Suprapubic skin (tissue), 4 donors: ENCODE measurements at regions not wholly inside any gene's neighbourhood (a gene's known extent, or its start where the extent isn't known, plus 50 kb on each side); places are given as distances from the start of the nearest gene placed in this dataset.

Experiments used
- DNase-seq, 2 donors: peaks; one replicate each; pipeline ENCODE4 v3.0.0-alpha.2; 2019; ENCODE audit warnings: low spot score in 2 of 2
- H3K27ac ChIP-seq: fragments of 200-600 bp; sonication (generic); one replicate; pipeline ENCODE4 v1.5.1; 2019
- H3K27me3 ChIP-seq: fragments of 200-600 bp; sonication (generic); one replicate; pipeline ENCODE4 v1.5.1; 2019
- H3K36me3 ChIP-seq: fragments of 200-600 bp; sonication (generic); one replicate; pipeline ENCODE4 v1.5.1; 2019
- H3K4me1 ChIP-seq: fragments of 200-600 bp; sonication (generic); one replicate; pipeline ENCODE4 v1.5.1; 2019
- H3K4me3 ChIP-seq: fragments of 200-600 bp; sonication (generic); one replicate; pipeline ENCODE4 v1.5.1; 2019; ENCODE audit warnings: mild to moderate bottlenecking
- H3K9me3 ChIP-seq: fragments of 200-600 bp; sonication (generic); one replicate; pipeline ENCODE4 v1.5.1; 2019
- CTCF ChIP-seq, 2 donors: fragments of 200-600 bp in 1 of 2; fragments of 450-650 bp in 1 of 2; sonication (generic) in 1 of 2; IDR thresholded peaks; one replicate each; pipeline ENCODE4 v1.5.1; 2016 to 2019; ENCODE audit warnings: antibody characterized with exemption in 2 of 2, mild to moderate bottlenecking in 1 of 2, moderate library complexity in 1 of 2
- EP300 ChIP-seq: sonication (generic); formaldehyde crosslinking; IDR thresholded peaks from one replicate; pipeline ENCODE4 v1.6.1; 2017; ENCODE audit warnings: antibody characterized with exemption
- POLR2A ChIP-seq, 2 donors: fragments of 450-650 bp; IDR thresholded peaks; one replicate each; pipeline ENCODE4 v1.6.1; 2017; ENCODE audit warnings: antibody characterized with exemption in 2 of 2, mild to moderate bottlenecking in 2 of 2, moderate library complexity in 2 of 2
- POLR2AphosphoS5 ChIP-seq, 3 donors: sonication (generic); formaldehyde crosslinking; IDR thresholded peaks; one replicate each; pipeline ENCODE4 v1.6.1; 2017; ENCODE audit warnings: antibody characterized with exemption in 3 of 3
- WGBS: methylation state at CpG from one replicate; pipeline ENCODE4 v1.1.5; 2018; 5-methylcytosine and 5-hydroxymethylcytosine counted together

- TF ChIP-seq CTCF (IDR thresholded peaks at IDR 0.05): no peak
- no peak for TF ChIP-seq POLR2A (IDR thresholded peaks at IDR 0.05)
- no peak for TF ChIP-seq POLR2AphosphoS5 (IDR thresholded peaks at IDR 0.05)
- TF ChIP-seq EP300: no peak
- H3K27me3 ChIP-seq: no peaks in the 10 kb centered on the region
- no peak overlapping the region for H3K4me3 ChIP-seq
- no peaks in the 10 kb centered on the region for H3K36me3 ChIP-seq
- 67% methylated on average over 4 of the region's 4 CpGs for WGBS
- DNase-seq: no peak
- no peak overlapping the region for H3K27ac ChIP-seq
- no peaks in the 10 kb centered on the region for H3K4me1 ChIP-seq
- H3K9me3 ChIP-seq: no peaks in the 10 kb centered on the region
These were observed 1228.3 kb upstream of the WWC1 start for GRCh38 chr5:167063116-167063515.

GRCh38 chr5:167063788-167064187 is 1227.7 kb upstream of the WWC1 start:
- Histone ChIP-seq H3K4me1 (no peaks in the 10 kb centered on the region), H3K36me3 (no peaks in the 10 kb centered on the region), H3K4me3 (no peak overlapping the region), H3K27me3 (no peaks in the 10 kb centered on the region), H3K27ac (no peak overlapping the region), H3K9me3 (no peaks in the 10 kb centered on the region)
- DNase-seq: no peak
- 78% methylated on average over 8 of the region's 8 CpGs for WGBS
- TF ChIP-seq CTCF (IDR thresholded peaks at IDR 0.05): no peak

GRCh38 chr5:167064198-167064776 is 1227.2 kb upstream of the WWC1 start:
- no peak overlapping the region for H3K4me3 ChIP-seq
- 68% methylated on average over 13 of the region's 13 CpGs for WGBS
- H3K27me3 ChIP-seq: no peaks in the 10 kb centered on the region
- no peak overlapping the region for H3K27ac ChIP-seq
- DNase-seq: no peak
- no peaks in the 10 kb centered on the region for H3K4me1 ChIP-seq
- no peaks in the 10 kb centered on the region for H3K36me3 ChIP-seq
- TF ChIP-seq POLR2A (IDR thresholded peaks at IDR 0.05): no peak
- no peak for TF ChIP-seq EP300
- TF ChIP-seq CTCF (IDR thresholded peaks at IDR 0.05): no peak
- TF ChIP-seq POLR2AphosphoS5 (IDR thresholded peaks at IDR 0.05): no peak
- no peaks in the 10 kb centered on the region for H3K9me3 ChIP-seq

- no peak overlapping the region for H3K4me3 ChIP-seq
- 69% methylated on average over 3 of the region's 3 CpGs for WGBS
- TF ChIP-seq EP300: no peak
- no peak for TF ChIP-seq CTCF (IDR thresholded peaks at IDR 0.05)
- TF ChIP-seq POLR2AphosphoS5 (IDR thresholded peaks at IDR 0.05): no peak
- no peak for TF ChIP-seq POLR2A (IDR thresholded peaks at IDR 0.05)
- H3K27me3 ChIP-seq: no peaks in the 10 kb centered on the region
- no peak for DNase-seq
- H3K9me3 ChIP-seq: no peaks in the 10 kb centered on the region
- no peaks in the 10 kb centered on the region for H3K4me1 ChIP-seq
- no peaks in the 10 kb centered on the region for H3K36me3 ChIP-seq
- H3K27ac ChIP-seq: no peak overlapping the region
These were observed 1225.7 kb upstream of the WWC1 start for GRCh38 chr5:167065794-167066193.

- TF ChIP-seq EP300 (no peak), POLR2A (IDR thresholded peaks at IDR 0.05) (no peak), POLR2AphosphoS5 (IDR thresholded peaks at IDR 0.05) (no peak), CTCF (IDR thresholded peaks at IDR 0.05) (no peak)
- Histone ChIP-seq H3K9me3 (no peaks in the 10 kb centered on the region), H3K4me3 (no peak overlapping the region), H3K27ac (no peak overlapping the region), H3K4me1 (peaks cover 8% of the 10 kb centered on the region), H3K36me3 (no peaks in the 10 kb centered on the region), H3K27me3 (no peaks in the 10 kb centered on the region)
- DNase-seq: no peak
- WGBS: 38% methylated on average over 5 of the region's 5 CpGs
These were observed 1219.3 kb upstream of the WWC1 start for GRCh38 chr5:167071981-167072610.
